GM18907 (cell line): ENCODE measurements at regions not wholly inside any gene's neighbourhood (a gene's known extent, or its start where the extent isn't known, plus 50 kb on each side); places are given as distances from the start of the nearest gene placed in this dataset.

Experiments
- ATAC-seq: cut with Tn5 transposase; IDR thresholded peaks from one replicate; pipeline ENCODE4 v1.9.1; 2021; ENCODE audit warnings: mild to moderate bottlenecking, moderate library complexity; ENCODE audit not compliant: unreplicated experiment

DNA sequence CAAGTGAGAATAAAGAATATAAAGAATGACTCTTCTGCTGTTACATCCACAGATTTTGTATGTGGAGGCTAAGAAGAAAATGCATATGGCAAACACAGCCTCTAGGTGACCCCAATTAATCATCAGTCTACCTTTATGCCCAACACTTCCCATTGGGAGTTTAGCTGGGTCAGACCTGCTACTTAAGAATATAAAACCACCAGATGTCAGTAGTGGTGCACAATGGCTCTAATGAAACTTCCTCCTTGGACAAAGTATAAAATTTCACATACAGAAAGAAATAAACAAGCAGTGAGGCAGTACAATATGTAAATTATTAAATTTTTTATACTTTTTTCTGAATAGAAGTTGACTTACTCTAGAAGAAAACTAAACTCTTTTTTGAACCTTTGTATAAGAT, 539.9 kb downstream of the BRINP1 start:
- ATAC-seq: no peak

- ATAC-seq: no peak
These were observed 536.9 kb downstream of the BRINP1 start for GRCh38 chr9:118832371-118832770.

DNA sequence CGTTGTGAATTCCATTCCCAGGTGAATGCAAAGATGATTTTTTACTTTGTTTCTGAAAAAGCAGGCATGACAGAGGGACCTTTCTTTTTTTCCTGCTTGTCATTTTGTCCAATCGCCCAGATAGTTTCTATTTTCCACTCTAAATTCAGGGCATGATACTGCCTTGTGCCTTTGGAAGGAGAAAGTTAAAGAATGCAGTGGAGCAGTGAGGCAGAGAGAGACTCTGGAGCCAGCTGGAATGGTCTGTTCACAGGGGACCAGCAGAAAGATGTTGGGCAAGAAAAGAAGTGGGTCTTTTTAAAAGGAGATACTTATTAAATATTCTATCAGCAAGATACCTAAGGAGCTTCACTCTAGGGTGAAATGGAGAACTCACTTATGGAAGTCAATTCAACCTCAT, 532.3 kb downstream of the BRINP1 start:
- no peak for ATAC-seq

GRCh38 chr9:118871531-118871930, 497.7 kb downstream of the BRINP1 start:
- no peak for ATAC-seq

- no peak for ATAC-seq
These were observed 486.6 kb downstream of the BRINP1 start for GRCh38 chr9:118882684-118883083.

- no peak for ATAC-seq
These were observed 485.8 kb downstream of the BRINP1 start for GRCh38 chr9:118883411-118883810.

DNA sequence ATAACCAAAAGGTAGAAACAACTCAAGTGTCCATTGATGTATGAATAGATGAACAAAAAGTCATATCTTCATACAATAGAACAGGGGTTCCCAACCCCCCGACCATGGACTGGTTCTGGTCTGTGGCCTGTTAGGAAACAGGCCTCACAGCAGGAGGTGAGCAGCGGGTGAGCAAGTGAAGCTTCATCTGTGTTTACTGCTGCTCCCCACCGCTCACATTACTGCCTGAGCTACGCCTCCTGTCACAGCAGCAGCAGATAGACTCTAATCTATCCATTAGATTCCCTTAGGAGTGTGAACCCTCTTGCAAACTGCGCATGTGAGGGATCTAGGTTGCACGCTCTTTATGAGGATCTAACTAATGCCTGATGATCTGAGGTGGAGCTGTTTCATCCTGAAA, 478.0 kb downstream of the BRINP1 start:
- ATAC-seq: no peak

- no peak for ATAC-seq
These were observed 472.8 kb downstream of the BRINP1 start for GRCh38 chr9:118896324-118897000.

GRCh38 chr9:118918180-118918579, 451.1 kb downstream of the BRINP1 start:
- no peak for ATAC-seq

DNA sequence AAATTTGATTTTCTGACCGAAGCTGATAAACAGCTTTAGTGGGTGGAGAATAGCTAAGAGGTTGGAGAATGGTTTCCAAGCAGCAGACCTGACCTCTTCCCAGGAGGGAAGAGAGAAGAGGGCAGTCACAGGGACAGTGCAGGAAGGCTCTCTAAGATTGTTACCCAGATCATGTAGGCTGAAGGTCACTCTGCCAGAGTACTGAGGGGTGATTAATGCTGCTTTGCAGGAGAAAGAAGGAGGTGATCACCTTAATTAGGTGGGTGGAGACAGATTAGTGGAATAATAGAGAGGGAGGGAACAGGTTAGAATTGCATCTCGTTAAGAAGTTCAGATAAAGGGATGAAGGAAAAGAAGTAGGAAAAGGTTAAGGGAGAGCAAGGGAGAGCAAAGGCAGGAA, 440.5 kb downstream of the BRINP1 start:
- ATAC-seq: no peak

- ATAC-seq: no peak
These were observed 439.9 kb downstream of the BRINP1 start for GRCh38 chr9:118929287-118929686.

DNA sequence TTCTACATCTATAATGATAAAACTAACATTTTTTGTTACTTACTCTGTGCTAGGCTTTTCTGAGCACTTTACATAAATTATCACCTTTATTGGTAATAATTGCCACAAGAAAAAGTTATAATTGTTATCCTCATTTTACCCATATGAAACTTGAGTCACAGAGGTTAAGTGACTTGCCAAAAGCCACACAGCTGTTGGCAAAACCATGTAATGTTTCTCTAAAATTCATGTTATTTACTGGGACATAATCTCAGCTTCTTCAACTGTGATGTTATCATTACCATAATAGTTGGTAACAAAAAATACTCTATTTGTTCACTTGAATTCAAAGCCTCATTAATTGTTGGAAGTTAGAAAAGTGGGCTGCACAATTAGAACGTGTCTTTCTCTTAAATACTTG, 437.3 kb downstream of the BRINP1 start:
- no peak for ATAC-seq

DNA sequence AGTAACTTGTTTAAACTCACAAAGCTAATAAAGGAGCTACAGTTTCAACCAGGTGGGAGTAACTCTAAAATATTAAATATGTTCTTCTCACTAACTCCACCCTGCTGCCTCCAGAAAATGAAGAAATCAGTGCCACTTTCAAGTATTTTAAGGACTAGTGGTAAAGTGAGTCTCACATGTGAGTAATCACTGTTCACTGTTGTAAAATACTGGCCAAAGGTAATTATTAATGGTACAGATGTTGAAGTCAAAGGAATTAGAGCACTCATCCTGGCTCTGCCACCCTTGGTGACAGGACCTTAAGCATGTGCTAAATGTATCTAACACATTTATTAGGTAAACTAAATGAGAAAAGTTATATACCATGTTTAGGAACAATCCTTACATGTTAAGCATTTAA, 430.7 kb downstream of the BRINP1 start:
- no peak for ATAC-seq

DNA sequence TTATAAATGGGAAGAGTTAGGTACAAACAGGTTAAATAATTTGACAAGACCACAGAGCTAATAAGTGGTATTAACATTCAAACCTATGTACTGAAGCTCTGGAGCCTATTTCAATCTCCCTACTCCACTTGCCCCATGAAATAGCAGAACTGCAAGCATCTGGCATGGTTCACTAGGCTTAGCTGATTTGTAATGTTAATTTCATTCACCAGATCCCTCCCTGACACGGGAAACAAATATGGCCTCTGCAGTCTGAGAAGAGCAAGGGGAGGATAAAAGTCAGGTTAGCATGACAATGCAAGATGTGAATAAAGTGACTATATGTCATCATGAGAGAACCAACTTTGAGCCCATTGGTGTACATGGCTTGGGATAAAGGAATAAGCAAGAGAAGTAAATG, 428.8 kb downstream of the BRINP1 start:
- ATAC-seq: no peak

DNA sequence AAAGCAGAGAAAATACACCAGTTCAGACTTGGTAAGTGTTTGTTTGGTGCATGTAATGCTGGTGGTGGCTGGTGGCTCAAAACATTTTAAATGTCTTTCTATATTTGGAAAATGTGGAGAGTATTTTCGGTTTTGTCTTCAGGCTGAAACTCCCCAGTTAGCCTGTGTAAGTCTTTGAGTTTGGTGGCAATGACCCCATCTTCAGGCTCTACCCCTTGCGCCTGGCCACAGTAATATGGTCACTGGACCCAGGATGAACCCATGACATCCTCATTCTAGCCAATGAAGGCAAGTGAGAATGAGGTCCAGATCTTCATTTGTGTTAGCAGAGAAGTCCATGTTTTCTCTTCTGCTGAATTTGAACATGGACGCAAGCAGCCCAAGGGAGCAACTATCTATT, 422.6 kb downstream of the BRINP1 start:
- no peak for ATAC-seq

DNA sequence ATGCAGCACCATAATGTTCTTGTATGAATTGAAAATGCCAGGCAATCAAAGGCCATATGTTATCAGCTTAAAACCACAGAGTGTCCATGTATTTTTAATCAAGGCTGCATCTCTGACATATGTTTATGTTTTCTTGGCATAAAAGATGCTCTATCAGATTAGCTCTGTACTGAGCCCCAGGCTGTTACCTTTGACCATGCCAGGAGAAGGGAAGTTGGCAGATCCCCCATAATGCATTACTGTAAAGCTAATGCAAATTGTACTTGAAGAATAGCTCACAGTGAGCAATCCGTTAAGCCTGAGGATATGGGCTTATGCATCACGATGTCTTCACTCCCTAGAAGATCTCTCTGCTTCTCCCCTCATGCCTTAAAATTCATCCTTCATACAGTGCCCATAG, 414.4 kb downstream of the BRINP1 start:
- ATAC-seq: no peak

GRCh38 chr9:118957585-118957984, 411.6 kb downstream of the BRINP1 start:
- ATAC-seq: no peak

DNA sequence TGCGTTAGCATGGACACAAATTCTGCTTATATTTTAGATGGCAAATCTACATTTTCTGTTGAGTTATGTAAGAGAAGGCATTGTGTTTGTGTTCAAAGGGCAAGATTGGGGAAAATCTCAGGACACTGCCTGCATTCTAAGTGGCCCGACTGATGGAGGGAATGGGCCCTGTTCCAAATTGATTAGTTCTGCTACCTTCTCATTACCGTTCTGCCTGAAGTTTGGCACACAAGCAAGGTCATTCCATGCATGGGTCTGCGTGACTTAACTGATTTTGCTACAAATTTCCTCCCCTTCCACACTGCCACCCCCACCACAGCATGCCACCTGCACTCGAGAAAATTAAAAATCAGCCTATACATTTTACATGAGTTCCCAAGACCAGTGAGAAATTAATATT, 409.9 kb downstream of the BRINP1 start:
- ATAC-seq: no peak

DNA sequence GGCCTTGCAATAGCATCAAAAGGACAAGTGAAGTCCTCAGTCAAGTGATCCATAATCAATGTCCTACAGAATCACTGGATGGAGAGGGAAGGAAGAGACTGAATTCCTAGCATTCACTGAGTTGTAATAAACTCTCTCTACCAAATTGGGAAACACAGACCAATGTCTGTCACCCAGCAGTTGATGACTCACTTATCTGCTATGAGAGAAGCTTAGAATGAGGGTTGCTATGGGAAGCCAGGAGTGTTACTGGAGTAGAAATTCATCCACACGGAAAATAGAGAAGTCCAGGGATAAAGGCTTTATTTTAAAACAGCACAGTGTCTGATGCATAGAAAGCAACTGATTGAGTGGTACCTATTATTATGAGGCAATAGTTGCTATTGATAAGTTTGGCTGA, 407.4 kb downstream of the BRINP1 start:
- no peak for ATAC-seq

DNA sequence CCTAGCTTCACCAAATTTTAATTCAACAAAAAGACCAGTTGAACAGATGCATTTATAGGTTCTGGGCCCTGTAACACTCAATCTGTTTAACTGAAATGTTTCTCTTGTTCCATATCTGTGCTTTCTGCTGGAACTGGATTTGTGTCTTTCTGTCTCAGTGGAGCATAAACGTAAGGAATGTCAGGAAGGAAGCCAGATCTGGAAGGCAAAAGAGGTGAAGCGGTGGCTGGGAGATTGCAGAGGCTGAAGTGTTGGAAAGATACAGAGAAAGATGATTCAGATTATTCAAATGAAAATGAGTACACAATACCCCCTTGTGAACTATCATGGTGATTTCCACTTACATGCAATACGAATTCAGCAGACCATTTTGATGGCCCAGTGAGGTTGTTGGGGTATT, 406.8 kb downstream of the BRINP1 start:
- no peak for ATAC-seq

DNA sequence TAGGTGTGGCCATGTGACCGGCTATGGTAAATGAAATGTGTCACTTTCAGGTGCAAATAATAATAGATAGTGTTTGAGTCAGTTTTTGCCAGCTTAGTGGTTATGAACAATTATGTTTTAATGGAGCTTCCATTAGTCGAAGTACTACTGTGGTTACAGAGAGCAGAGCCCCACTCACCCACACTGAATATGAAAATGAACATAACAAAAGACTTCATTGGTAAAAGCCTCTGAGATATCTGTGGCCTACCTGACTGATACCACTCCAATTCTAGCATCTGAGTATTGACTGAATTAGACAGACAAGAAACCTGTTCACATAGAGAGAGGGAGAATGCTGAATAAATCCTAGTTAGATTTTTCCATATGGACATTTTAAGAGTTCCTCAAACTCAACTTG, 405.6 kb downstream of the BRINP1 start:
- no peak for ATAC-seq

DNA sequence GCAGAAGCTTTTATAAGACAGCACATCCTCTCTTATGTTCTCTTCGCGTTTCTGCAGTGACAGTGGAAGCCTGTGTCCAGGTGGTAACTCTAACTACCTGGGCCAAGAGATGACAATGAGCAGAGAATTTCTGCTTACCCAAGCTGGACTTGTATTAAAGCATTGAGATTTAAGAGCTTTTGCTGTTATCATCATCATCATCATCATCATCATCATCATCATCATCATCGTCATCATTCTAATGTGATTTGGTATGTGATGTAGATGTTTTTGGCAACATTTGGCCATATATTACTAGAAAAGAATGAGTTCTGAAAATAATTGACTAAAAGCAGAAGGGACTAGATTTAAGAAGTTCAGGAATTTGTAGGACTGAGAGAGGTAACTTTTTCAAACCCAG, 401.3 kb downstream of the BRINP1 start:
- no peak for ATAC-seq

DNA sequence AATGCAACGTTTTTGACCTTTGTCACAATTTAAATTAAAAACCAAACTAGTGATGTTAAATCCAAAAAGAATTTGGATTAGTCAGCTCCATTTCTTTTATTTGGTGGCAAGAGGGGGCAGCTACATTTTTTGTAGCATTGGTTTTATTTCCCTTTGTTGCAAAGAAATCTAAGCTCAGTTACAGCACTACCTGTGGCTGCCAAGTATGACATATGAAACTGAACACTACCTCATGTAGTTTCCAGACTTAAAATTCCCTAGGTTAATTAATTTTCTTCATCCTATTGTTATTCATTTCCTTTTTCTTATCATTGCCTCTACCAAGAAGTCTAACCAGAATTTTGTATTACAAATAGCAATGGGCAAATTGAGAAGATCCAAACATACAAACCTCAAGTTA, 393.5 kb downstream of the BRINP1 start:
- no peak for ATAC-seq
